GM23338 (cell line): ENCODE measurements at regions not wholly inside any gene's neighbourhood (a gene's known extent, or its start where the extent isn't known, plus 50 kb on each side); places are given as distances from the start of the nearest gene placed in this dataset.

Experiments
- ATAC-seq: fragments of 200-7000 bp; cut with Tn5 transposase; 3 replicates; pipeline ENCODE4 v1.9.1; 2020
- DNase-seq: peaks from one replicate; pipeline ENCODE4 v3.0.0-alpha.2; 2015; ENCODE audit warnings: low spot score
- H2AFZ ChIP-seq: fragments of 200-600 bp; sonication (generic); 2 replicates; pipeline ENCODE4 v1.8.0; 2016; ENCODE audit warnings: antibody characterized with exemption, mild to moderate bottlenecking, moderate library complexity
- H3F3A ChIP-seq: fragments of 200-600 bp; sonication (generic); replicated peaks from 2 replicates; pipeline ENCODE4 v1.8.0; 2017; ENCODE audit warnings: antibody characterized with exemption, mixed run types, low read depth
- H3K27ac ChIP-seq: fragments of 200-600 bp; sonication (generic); 2 replicates; pipeline ENCODE4 v1.6.1; 2016; ENCODE audit warnings: low read depth
- H3K27me3 ChIP-seq: fragments of 200-600 bp; sonication (generic); 2 replicates; pipeline ENCODE4 v1.8.0; 2016; ENCODE audit warnings: mild to moderate bottlenecking, mixed run types, moderate library complexity; ENCODE audit not compliant: insufficient read depth
- H3K36me3 ChIP-seq: fragments of 200-600 bp; sonication (generic); 2 replicates; pipeline ENCODE4 v1.8.0; 2016; ENCODE audit warnings: mild to moderate bottlenecking; ENCODE audit not compliant: insufficient read depth
- H3K4me1 ChIP-seq: fragments of 200-600 bp; sonication (generic); 2 replicates; pipeline ENCODE4 v1.8.0; 2016; ENCODE audit warnings: mild to moderate bottlenecking, moderate library complexity; ENCODE audit not compliant: insufficient read depth
- H3K4me2 ChIP-seq: fragments of 200-600 bp; sonication (generic); 2 replicates; pipeline ENCODE4 v1.7.1; 2017; ENCODE audit warnings: mixed run types
- H3K4me3 ChIP-seq: fragments of 200-600 bp; sonication (generic); 2 replicates; pipeline ENCODE4 v1.6.1; 2016; ENCODE audit warnings: mixed run types
- H3K79me2 ChIP-seq: fragments of 200-600 bp; sonication (generic); replicated peaks from 2 replicates; pipeline ENCODE4 v1.8.0; 2017; ENCODE audit warnings: mild to moderate bottlenecking; ENCODE audit not compliant: insufficient read depth
- H3K9me2 ChIP-seq: fragments of 200-600 bp; sonication (generic); 2 replicates; pipeline ENCODE4 v1.8.0; 2017; ENCODE audit not compliant: insufficient read depth
- H4K20me1 ChIP-seq: fragments of 200-600 bp; sonication (generic); replicated peaks from 2 replicates; pipeline ENCODE4 v1.8.0; 2017; ENCODE audit warnings: mild to moderate bottlenecking; ENCODE audit not compliant: insufficient read depth
- H3K27ac Mint-ChIP-seq: 2 replicates; pipeline ENCODE4 v1.8.0; 2020; ENCODE audit warnings: inconsistent platforms, mild to moderate bottlenecking, moderate library complexity, mixed read lengths
- H3K27me3 Mint-ChIP-seq: 3 replicates; pipeline ENCODE4 v1.8.0; 2022; ENCODE audit warnings: low read depth, mild to moderate bottlenecking, moderate library complexity, mixed read lengths, inconsistent platforms; ENCODE audit not compliant: insufficient read depth, poor library complexity
- H3K36me3 Mint-ChIP-seq: 3 replicates; pipeline ENCODE4 v1.8.0; 2021; ENCODE audit warnings: low read depth, mild to moderate bottlenecking, inconsistent platforms, moderate library complexity, mixed read lengths
- H3K4me1 Mint-ChIP-seq: 3 replicates; pipeline ENCODE4 v1.8.0; 2020; ENCODE audit warnings: mild to moderate bottlenecking, inconsistent platforms, mixed read lengths
- H3K4me3 Mint-ChIP-seq: 3 replicates; pipeline ENCODE4 v1.8.0; 2021; ENCODE audit warnings: moderate library complexity, mild to moderate bottlenecking, inconsistent platforms, mixed read lengths
- H3K9me3 Mint-ChIP-seq: 3 replicates; pipeline ENCODE4 v1.8.0; 2020; ENCODE audit warnings: moderate library complexity, mild to moderate bottlenecking, inconsistent platforms, mixed read lengths
- CREB1 ChIP-seq: fragments of 250-450 bp; sonication (Bioruptor Pico); IDR thresholded peaks from 2 replicates; pipeline ENCODE4 v1.5.0; 2020; ENCODE audit warnings: low read depth, mild to moderate bottlenecking, moderate library complexity
- CTCF ChIP-seq, 2 experiments: fragments of 200-600 bp in 1 of 2; sonication (generic) in 1 of 2; conservative IDR thresholded peaks; 2 replicates each; pipeline versions ENCODE4 v1.5.1 to v1.6.1; 2016 to 2017; ENCODE audit warnings: antibody characterized with exemption in 2 of 2, low read depth in 2 of 2, mild to moderate bottlenecking in 2 of 2, moderate library complexity in 1 of 2
- ETS1 ChIP-seq: IDR thresholded peaks from 2 replicates; pipeline ENCODE4 v1.6.1; 2016; ENCODE audit warnings: antibody characterized with exemption
- EZH2 ChIP-seq: fragments of 200-600 bp; sonication (generic); IDR thresholded peaks from one replicate; pipeline ENCODE4 v1.8.0; 2017; ENCODE audit warnings: antibody characterized with exemption, mild to moderate bottlenecking, low read depth; ENCODE audit not compliant: unreplicated experiment
- EZH2phosphoT487 ChIP-seq: fragments of 200-600 bp; sonication (generic); IDR thresholded peaks from one replicate; pipeline ENCODE4 v1.8.1; 2018; ENCODE audit warnings: antibody characterized with exemption; ENCODE audit not compliant: unreplicated experiment
- JUNB ChIP-seq: IDR thresholded peaks from one replicate; pipeline ENCODE4 v1.6.1; 2016; ENCODE audit warnings: antibody characterized with exemption; ENCODE audit not compliant: unreplicated experiment
- NANOG ChIP-seq: IDR thresholded peaks from 2 replicates; pipeline ENCODE4 v1.6.1; 2016; ENCODE audit warnings: antibody characterized with exemption, borderline replicate concordance
- POLR2AphosphoS5 ChIP-seq: IDR thresholded peaks from 2 replicates; pipeline ENCODE4 v1.6.1; 2016; ENCODE audit warnings: antibody characterized with exemption, low read depth
- REST ChIP-seq: IDR thresholded peaks from one replicate; pipeline ENCODE4 v1.6.1; 2018; ENCODE audit warnings: antibody characterized with exemption; ENCODE audit not compliant: unreplicated experiment
- STAT1 ChIP-seq: IDR thresholded peaks from one replicate; pipeline ENCODE4 v1.6.1; 2016; ENCODE audit warnings: antibody characterized with exemption; ENCODE audit not compliant: unreplicated experiment
- ZNF114 ChIP-seq: fragments of 250-450 bp; sonication (Bioruptor Pico); IDR thresholded peaks from 2 replicates; pipeline ENCODE4 v1.5.0; 2020; ENCODE audit warnings: mild to moderate bottlenecking, moderate library complexity
- ZNF331 ChIP-seq: fragments of 250-450 bp; sonication (Bioruptor Pico); IDR thresholded peaks from 2 replicates; pipeline ENCODE4 v1.5.0; 2020; ENCODE audit warnings: low read depth, mild to moderate bottlenecking, moderate library complexity
- ZNF462 ChIP-seq: fragments of 250-450 bp; sonication (Bioruptor Pico); IDR thresholded peaks from 2 replicates; pipeline ENCODE4 v1.5.0; 2020; ENCODE audit warnings: mild to moderate bottlenecking, moderate library complexity

- TF ChIP-seq EZH2phosphoT487: no peak
- TF ChIP-seq CREB1 (CRISPR knock-in tag): no peak
- TF ChIP-seq JUNB: no peak
Observed at GRCh38 chr7:113562242-113562641, 356.6 kb downstream of the PPP1R3A start (continued).

- Mint-ChIP-seq H3K27ac (no peak overlapping the region), H3K27me3 (peaks cover 7% of the 10 kb centered on the region), H3K36me3 (no peaks in the 10 kb centered on the region), H3K4me1 (no peaks in the 10 kb centered on the region), H3K9me3 (no peaks in the 10 kb centered on the region), H3K4me3 (no peak overlapping the region)
- ATAC-seq (no peak), DNase-seq (no peak)
- H3F3A ChIP-seq: no peaks in the 10 kb centered on the region
- H3K79me2 ChIP-seq: no peaks in the 10 kb centered on the region
- no peak overlapping the region for H3K4me2 ChIP-seq
- H3K27ac ChIP-seq: no peak overlapping the region
- no peak overlapping the region for H2AFZ ChIP-seq
- no peaks in the 10 kb centered on the region for H3K36me3 ChIP-seq
- H3K27me3 ChIP-seq: peaks cover 55% of the 10 kb centered on the region
- no peaks in the 10 kb centered on the region for H3K4me1 ChIP-seq
- H3K9me2 ChIP-seq: no peaks in the 10 kb centered on the region
- no peaks in the 10 kb centered on the region for H4K20me1 ChIP-seq
- TF ChIP-seq EZH2: no peak
- no peak for TF ChIP-seq ZNF114 (CRISPR knock-in tag)
- TF ChIP-seq STAT1: no peak
- no peak for TF ChIP-seq ZNF331 (CRISPR knock-in tag)
- TF ChIP-seq REST: no peak
- TF ChIP-seq ZNF462 (CRISPR knock-in tag): no peak
- no peak for TF ChIP-seq POLR2AphosphoS5
- TF ChIP-seq EZH2phosphoT487: no peak
- no peak for TF ChIP-seq JUNB
- no peak for TF ChIP-seq CTCF (conservative IDR thresholded peaks at IDR 0.05; ENCODE audit: low read depth in 2 of 2)
- no peak for TF ChIP-seq CREB1 (CRISPR knock-in tag)
- TF ChIP-seq NANOG: no peak
- TF ChIP-seq ETS1: no peak
- H3K4me3 ChIP-seq: no peak overlapping the region
Observed at GRCh38 chr7:113561446-113561845, 357.4 kb downstream of the PPP1R3A start.
